ENCODE measurements at regions not wholly inside any gene's neighbourhood (a gene's known extent, or its start where the extent isn't known, plus 50 kb on each side); places are given as distances from the start of the nearest gene placed in this dataset.

- Mint-ChIP-seq H3K27ac (no peak overlapping the region), H3K27me3 (ENCODE audit: insufficient read depth) (peaks cover 43% of the 10 kb centered on the region), H3K4me3 (no peak overlapping the region), H3K4me1 (peaks cover 3% of the 10 kb centered on the region), H3K36me3 (ENCODE audit: low read depth) (no peaks in the 10 kb centered on the region), H3K9me3 (no peaks in the 10 kb centered on the region)
- H3K36me3 ChIP-seq (ENCODE audit: control insufficient read depth, insufficient read depth, low read length) = no peaks in the 10 kb centered on the region
- no peaks in the 10 kb centered on the region for H3K9me3 ChIP-seq (ENCODE audit: control insufficient read depth, low read length)
- no peak for DNase-seq
- TF ChIP-seq CTCF (conservative IDR thresholded peaks at IDR 0.05) = no peak
- no peak overlapping the region for H3K27ac ChIP-seq (ENCODE audit: low read depth, low read length)
- H3K9ac ChIP-seq (ENCODE audit: extremely low read depth, low read length, poor library complexity, severe bottlenecking) = no peak overlapping the region
- H3K4me1 ChIP-seq (ENCODE audit: control insufficient read depth, insufficient read depth, low read length) = no peaks in the 10 kb centered on the region
- 85 to 86% methylated on average over 6 of the region's 6 CpGs for WGBS, 2 experiments (ENCODE audit: insufficient coverage in 1 of 2, insufficient read length in 1 of 2)
- no peak overlapping the region for H3K4me3 ChIP-seq (ENCODE audit: low read length)
- H3K27me3 ChIP-seq (ENCODE audit: control insufficient read depth, insufficient read depth, low read length, poor library complexity, severe bottlenecking) = peaks cover 6% of the 10 kb centered on the region
Observed at GRCh38 chr9:84146893-84147710, 166.5 kb downstream of the RMI1 start.

GRCh38 chr9:84151236-84151635 lies 170.6 kb downstream of the RMI1 start:
- Histone ChIP-seq H3K4me1 (ENCODE audit: control insufficient read depth, insufficient read depth, low read length) (no peaks in the 10 kb centered on the region), H3K9me3 (ENCODE audit: control insufficient read depth, low read length) (no peaks in the 10 kb centered on the region), H3K36me3 (ENCODE audit: control insufficient read depth, insufficient read depth, low read length) (no peaks in the 10 kb centered on the region), H3K27ac (ENCODE audit: low read depth, low read length) (no peak overlapping the region), H3K27me3 (ENCODE audit: control insufficient read depth, insufficient read depth, low read length, poor library complexity, severe bottlenecking) (no peaks in the 10 kb centered on the region), H3K9ac (ENCODE audit: extremely low read depth, low read length, poor library complexity, severe bottlenecking) (no peak overlapping the region), H3K4me3 (ENCODE audit: low read length) (no peak overlapping the region)
- Mint-ChIP-seq H3K36me3 (ENCODE audit: low read depth) (no peaks in the 10 kb centered on the region), H3K4me3 (no peak overlapping the region), H3K27ac (no peak overlapping the region), H3K4me1 (peaks cover 3% of the 10 kb centered on the region), H3K9me3 (no peaks in the 10 kb centered on the region), H3K27me3 (ENCODE audit: insufficient read depth) (peaks cover 65% of the 10 kb centered on the region)
- DNase-seq = peak; percentile 68
- no peak for TF ChIP-seq CTCF (conservative IDR thresholded peaks at IDR 0.05)
- WGBS, 2 experiments (ENCODE audit: insufficient coverage in 1 of 2, insufficient read length in 1 of 2) = 30 to 39% methylated on average over 5 of the region's 5 CpGs

- TF ChIP-seq CTCF (conservative IDR thresholded peaks at IDR 0.05) = no peak
- no peak overlapping the region for H3K9ac ChIP-seq (ENCODE audit: extremely low read depth, low read length, poor library complexity, severe bottlenecking)
- no peak overlapping the region for H3K4me3 Mint-ChIP-seq
- 81 to 85% methylated on average over 4 to 5 of the region's 5 CpGs for WGBS, 2 experiments (ENCODE audit: insufficient coverage in 1 of 2, insufficient read length in 1 of 2)
- peaks cover 65% of the 10 kb centered on the region for H3K27me3 Mint-ChIP-seq (ENCODE audit: insufficient read depth)
- no peak overlapping the region for H3K27ac Mint-ChIP-seq
- H3K36me3 ChIP-seq (ENCODE audit: control insufficient read depth, insufficient read depth, low read length) = no peaks in the 10 kb centered on the region
- H3K4me1 ChIP-seq (ENCODE audit: control insufficient read depth, insufficient read depth, low read length) = no peaks in the 10 kb centered on the region
- no peaks in the 10 kb centered on the region for H3K9me3 Mint-ChIP-seq
- H3K4me1 Mint-ChIP-seq = peaks cover 3% of the 10 kb centered on the region
- no peaks in the 10 kb centered on the region for H3K9me3 ChIP-seq (ENCODE audit: control insufficient read depth, low read length)
- no peak overlapping the region for H3K4me3 ChIP-seq (ENCODE audit: low read length)
- H3K36me3 Mint-ChIP-seq (ENCODE audit: low read depth) = no peaks in the 10 kb centered on the region
- H3K27ac ChIP-seq (ENCODE audit: low read depth, low read length) = no peak overlapping the region
- H3K27me3 ChIP-seq (ENCODE audit: control insufficient read depth, insufficient read depth, low read length, poor library complexity, severe bottlenecking) = no peaks in the 10 kb centered on the region
- no peak for DNase-seq
Observed at GRCh38 chr9:84151640-84152039, 171.0 kb downstream of the RMI1 start.

Data from endodermal cell (in vitro differentiated cells).